ENCODE measurements at regions not wholly inside any gene's neighbourhood (a gene's known extent, or its start where the extent isn't known, plus 50 kb on each side); places are given as distances from the start of the nearest gene placed in this dataset.
"Not testable (repeated sequence)": the region's sequence is repeated elsewhere in the genome, so short reads cannot be mapped to it uniquely, and the experiment has no call there.

- DNase-seq = no peak
- Histone ChIP-seq H3K27me3 (ENCODE audit: insufficient read depth, low read depth, severe bottlenecking) (no peaks in the 10 kb centered on the region), H3K9me3 (ENCODE audit: severe bottlenecking) (no peaks in the 10 kb centered on the region), H3K4me3 (ENCODE audit: low read depth, low read length) (no peak overlapping the region), H3K27ac (no peak overlapping the region), H3K36me3 (no peaks in the 10 kb centered on the region)
- TF ChIP-seq CTCF (IDR thresholded peaks at IDR 0.05; ENCODE audit: low read depth, low read length) = no peak
Measured at GRCh38 chr11:87635001-87635400, 540.2 kb downstream of the RAB38 start.

GRCh38 chr11:87634331-87634730, 540.9 kb downstream of the RAB38 start:
- no peak overlapping the region for H3K27ac ChIP-seq
- no peak for TF ChIP-seq CTCF (IDR thresholded peaks at IDR 0.05; ENCODE audit: low read depth, low read length)
- DNase-seq = no peak
- no peaks in the 10 kb centered on the region for H3K27me3 ChIP-seq (ENCODE audit: insufficient read depth, low read depth, severe bottlenecking)
- H3K4me3 ChIP-seq (ENCODE audit: low read depth, low read length) = no peak overlapping the region
- H3K36me3 ChIP-seq = no peaks in the 10 kb centered on the region
- no peaks in the 10 kb centered on the region for H3K9me3 ChIP-seq (ENCODE audit: severe bottlenecking)

- H3K27me3 ChIP-seq (ENCODE audit: insufficient read depth, low read depth, severe bottlenecking) = no peaks in the 10 kb centered on the region
- no peak for TF ChIP-seq CTCF (IDR thresholded peaks at IDR 0.05; ENCODE audit: low read depth, low read length)
- H3K9me3 ChIP-seq (ENCODE audit: severe bottlenecking) = no peaks in the 10 kb centered on the region
- no peaks in the 10 kb centered on the region for H3K36me3 ChIP-seq
- no peak for DNase-seq
- H3K27ac ChIP-seq = no peak overlapping the region
- H3K4me3 ChIP-seq (ENCODE audit: low read depth, low read length) = no peak overlapping the region
Measured at GRCh38 chr11:87628957-87629356, 546.3 kb downstream of the RAB38 start.

GRCh38 chr11:87628026-87628580, 547.1 kb downstream of the RAB38 start:
- no peaks in the 10 kb centered on the region for H3K27me3 ChIP-seq (ENCODE audit: insufficient read depth, low read depth, severe bottlenecking)
- H3K36me3 ChIP-seq = no peaks in the 10 kb centered on the region
- H3K9me3 ChIP-seq (ENCODE audit: severe bottlenecking) = no peaks in the 10 kb centered on the region
- H3K27ac ChIP-seq = no peak overlapping the region
- no peak overlapping the region for H3K4me3 ChIP-seq (ENCODE audit: low read depth, low read length)
- DNase-seq = no peak
- no peak for TF ChIP-seq CTCF (IDR thresholded peaks at IDR 0.05; ENCODE audit: low read depth, low read length)

- not testable (repeated sequence) for DNase-seq; H3K36me3 ChIP-seq; H3K27me3 ChIP-seq (ENCODE audit: insufficient read depth, low read depth, severe bottlenecking); H3K27ac ChIP-seq; H3K9me3 ChIP-seq (ENCODE audit: severe bottlenecking); H3K4me3 ChIP-seq (ENCODE audit: low read depth, low read length)
Measured at GRCh38 chr11:87623531-87624365, 551.5 kb downstream of the RAB38 start.

- Histone ChIP-seq H3K36me3 (no peaks in the 10 kb centered on the region), H3K4me3 (ENCODE audit: low read depth, low read length) (no peak overlapping the region), H3K9me3 (ENCODE audit: severe bottlenecking) (no peaks in the 10 kb centered on the region), H3K27me3 (ENCODE audit: insufficient read depth, low read depth, severe bottlenecking) (no peaks in the 10 kb centered on the region), H3K27ac (no peak overlapping the region)
- TF ChIP-seq CTCF (IDR thresholded peaks at IDR 0.05; ENCODE audit: low read depth, low read length) = no peak
- DNase-seq = no peak
Measured at GRCh38 chr11:87616511-87616910, 558.7 kb downstream of the RAB38 start.

All from WERI-Rb-1 (cell line).